ENCODE measurements at regions not wholly inside any gene's neighbourhood (a gene's known extent, or its start where the extent isn't known, plus 50 kb on each side); places are given as distances from the start of the nearest gene placed in this dataset.

DNA sequence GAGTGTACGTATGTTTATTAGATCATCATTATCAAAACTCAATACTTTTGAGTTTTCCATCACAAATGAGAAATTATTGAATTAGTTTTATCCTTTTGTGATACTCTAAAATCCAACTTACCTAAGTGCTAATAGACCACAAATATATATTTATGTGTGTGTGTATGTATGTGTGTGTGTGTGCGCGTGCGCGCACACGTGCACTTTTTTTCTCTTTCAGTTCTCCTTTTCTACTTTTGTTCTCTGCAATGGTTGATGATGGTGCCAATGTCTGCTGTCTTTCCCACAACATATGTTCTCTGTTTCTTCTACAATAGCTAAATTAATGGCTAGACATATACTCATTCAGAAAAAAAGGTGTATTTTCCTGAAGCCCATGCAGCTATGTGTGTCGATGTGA is 571.6 kb upstream of the ARPP21 start:
- no peak overlapping the region for H3K4me3 ChIP-seq (ENCODE audit: low read length)
- no peak overlapping the region for H3K9ac ChIP-seq (ENCODE audit: low read length)
- no peak for TF ChIP-seq TAF1 (IDR thresholded peaks at IDR 0.05; ENCODE audit: low read depth)
- TF ChIP-seq, protein P1, sequence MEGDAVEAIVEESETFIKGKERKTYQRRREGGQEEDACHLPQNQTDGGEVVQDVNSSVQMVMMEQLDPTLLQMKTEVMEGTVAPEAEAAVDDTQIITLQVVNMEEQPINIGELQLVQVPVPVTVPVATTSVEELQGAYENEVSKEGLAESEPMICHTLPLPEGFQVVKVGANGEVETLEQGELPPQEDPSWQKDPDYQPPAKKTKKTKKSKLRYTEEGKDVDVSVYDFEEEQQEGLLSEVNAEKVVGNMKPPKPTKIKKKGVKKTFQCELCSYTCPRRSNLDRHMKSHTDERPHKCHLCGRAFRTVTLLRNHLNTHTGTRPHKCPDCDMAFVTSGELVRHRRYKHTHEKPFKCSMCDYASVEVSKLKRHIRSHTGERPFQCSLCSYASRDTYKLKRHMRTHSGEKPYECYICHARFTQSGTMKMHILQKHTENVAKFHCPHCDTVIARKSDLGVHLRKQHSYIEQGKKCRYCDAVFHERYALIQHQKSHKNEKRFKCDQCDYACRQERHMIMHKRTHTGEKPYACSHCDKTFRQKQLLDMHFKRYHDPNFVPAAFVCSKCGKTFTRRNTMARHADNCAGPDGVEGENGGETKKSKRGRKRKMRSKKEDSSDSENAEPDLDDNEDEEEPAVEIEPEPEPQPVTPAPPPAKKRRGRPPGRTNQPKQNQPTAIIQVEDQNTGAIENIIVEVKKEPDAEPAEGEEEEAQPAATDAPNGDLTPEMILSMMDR (IDR thresholded peaks at IDR 0.05; ENCODE audit: poor library complexity, severe bottlenecking), result no peak
- TF ChIP-seq EP300 (conservative IDR thresholded peaks at IDR 0.05; ENCODE audit: poor library complexity, severe bottlenecking), result no peak
- TF ChIP-seq, protein P2, sequence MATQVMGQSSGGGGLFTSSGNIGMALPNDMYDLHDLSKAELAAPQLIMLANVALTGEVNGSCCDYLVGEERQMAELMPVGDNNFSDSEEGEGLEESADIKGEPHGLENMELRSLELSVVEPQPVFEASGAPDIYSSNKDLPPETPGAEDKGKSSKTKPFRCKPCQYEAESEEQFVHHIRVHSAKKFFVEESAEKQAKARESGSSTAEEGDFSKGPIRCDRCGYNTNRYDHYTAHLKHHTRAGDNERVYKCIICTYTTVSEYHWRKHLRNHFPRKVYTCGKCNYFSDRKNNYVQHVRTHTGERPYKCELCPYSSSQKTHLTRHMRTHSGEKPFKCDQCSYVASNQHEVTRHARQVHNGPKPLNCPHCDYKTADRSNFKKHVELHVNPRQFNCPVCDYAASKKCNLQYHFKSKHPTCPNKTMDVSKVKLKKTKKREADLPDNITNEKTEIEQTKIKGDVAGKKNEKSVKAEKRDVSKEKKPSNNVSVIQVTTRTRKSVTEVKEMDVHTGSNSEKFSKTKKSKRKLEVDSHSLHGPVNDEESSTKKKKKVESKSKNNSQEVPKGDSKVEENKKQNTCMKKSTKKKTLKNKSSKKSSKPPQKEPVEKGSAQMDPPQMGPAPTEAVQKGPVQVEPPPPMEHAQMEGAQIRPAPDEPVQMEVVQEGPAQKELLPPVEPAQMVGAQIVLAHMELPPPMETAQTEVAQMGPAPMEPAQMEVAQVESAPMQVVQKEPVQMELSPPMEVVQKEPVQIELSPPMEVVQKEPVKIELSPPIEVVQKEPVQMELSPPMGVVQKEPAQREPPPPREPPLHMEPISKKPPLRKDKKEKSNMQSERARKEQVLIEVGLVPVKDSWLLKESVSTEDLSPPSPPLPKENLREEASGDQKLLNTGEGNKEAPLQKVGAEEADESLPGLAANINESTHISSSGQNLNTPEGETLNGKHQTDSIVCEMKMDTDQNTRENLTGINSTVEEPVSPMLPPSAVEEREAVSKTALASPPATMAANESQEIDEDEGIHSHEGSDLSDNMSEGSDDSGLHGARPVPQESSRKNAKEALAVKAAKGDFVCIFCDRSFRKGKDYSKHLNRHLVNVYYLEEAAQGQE (IDR thresholded peaks at IDR 0.05; ENCODE audit: borderline replicate concordance), result no peak
- TF ChIP-seq SMC3 (conservative IDR thresholded peaks at IDR 0.05; ENCODE audit: poor library complexity), result no peak
- no peak for TF ChIP-seq RAD21 (conservative IDR thresholded peaks at IDR 0.05)
- no peaks in the 10 kb centered on the region for H3K36me3 ChIP-seq (ENCODE audit: insufficient read depth, low read length)
- H3K9me2 ChIP-seq (ENCODE audit: insufficient read depth, low read length), result no peaks in the 10 kb centered on the region
- no peaks in the 10 kb centered on the region for H4K20me1 ChIP-seq (ENCODE audit: insufficient read depth)
- H3K4me2 ChIP-seq (ENCODE audit: low read length), result no peak overlapping the region
- H3K27me3 ChIP-seq (ENCODE audit: insufficient read depth, low read depth, low read length), result no peaks in the 10 kb centered on the region
- no peaks in the 10 kb centered on the region for H3K9me3 ChIP-seq (ENCODE audit: low read length)
- no peak overlapping the region for H3K27ac ChIP-seq (ENCODE audit: low read length)
- H3K79me2 ChIP-seq (replicated peaks; ENCODE audit: insufficient read depth, low read length), result no peaks in the 10 kb centered on the region
- no peaks in the 10 kb centered on the region for H3F3A ChIP-seq (ENCODE audit: insufficient read depth, low read length, poor library complexity, severe bottlenecking)
- H2AFZ ChIP-seq (ENCODE audit: low read depth, low read length), result no peak overlapping the region

DNA sequence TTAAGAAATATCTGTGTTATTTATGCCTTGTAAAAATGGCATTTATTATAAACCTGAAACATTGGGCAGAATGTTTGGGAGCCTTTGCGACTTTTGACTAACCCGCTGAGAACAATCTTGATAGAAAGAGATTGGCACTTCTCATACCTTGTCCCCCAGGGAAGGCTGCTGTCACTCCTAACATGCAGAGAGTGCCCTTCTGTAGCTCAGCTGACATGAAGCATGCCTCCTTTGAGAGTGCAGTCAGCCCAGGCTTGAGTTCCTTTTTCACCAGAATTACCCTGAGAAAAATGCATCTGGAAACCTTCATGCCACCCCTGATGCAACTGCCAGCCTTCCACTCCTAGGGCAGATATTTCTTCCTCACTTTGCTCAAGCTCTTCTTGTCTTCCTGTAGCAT is 569.2 kb upstream of the ARPP21 start:
- Histone ChIP-seq H3K79me2 (replicated peaks; ENCODE audit: insufficient read depth, low read length) (no peaks in the 10 kb centered on the region), H3K27me3 (ENCODE audit: insufficient read depth, low read depth, low read length) (no peaks in the 10 kb centered on the region), H3K9me2 (ENCODE audit: insufficient read depth, low read length) (no peaks in the 10 kb centered on the region), H3K4me3 (ENCODE audit: low read length) (peak overlapping the region; percentile 36), H3K9ac (ENCODE audit: low read length) (no peak overlapping the region), H3K27ac (ENCODE audit: low read length) (peak overlapping the region; percentile 63), H2AFZ (ENCODE audit: low read depth, low read length) (no peak overlapping the region), H3F3A (ENCODE audit: insufficient read depth, low read length, poor library complexity, severe bottlenecking) (no peaks in the 10 kb centered on the region), H3K36me3 (ENCODE audit: insufficient read depth, low read length) (no peaks in the 10 kb centered on the region), H3K9me3 (ENCODE audit: low read length) (no peaks in the 10 kb centered on the region), H4K20me1 (ENCODE audit: insufficient read depth) (no peaks in the 10 kb centered on the region), H3K4me2 (ENCODE audit: low read length) (peak overlapping the region; percentile 27)
- TF ChIP-seq EZH2 (IDR thresholded peaks at IDR 0.05; ENCODE audit: borderline replicate concordance, insufficient read depth, low read length, poor library complexity, severe bottlenecking) (no peak), POLR2AphosphoS5 (IDR thresholded peaks at IDR 0.05) (peak; percentile 79), SMC3 (conservative IDR thresholded peaks at IDR 0.05; ENCODE audit: poor library complexity) (no peak), EP300 (conservative IDR thresholded peaks at IDR 0.05; ENCODE audit: poor library complexity, severe bottlenecking) (peak; percentile 92)
- TF ChIP-seq, protein P1 (IDR thresholded peaks at IDR 0.05; ENCODE audit: poor library complexity, severe bottlenecking), result no peak

Data from neural cell (in vitro differentiated cells).